ENCODE measurements at regions not wholly inside any gene's neighbourhood (a gene's known extent, or its start where the extent isn't known, plus 50 kb on each side); places are given as distances from the start of the nearest gene placed in this dataset.
"Not testable (repeated sequence)": the region's sequence is repeated elsewhere in the genome, so short reads cannot be mapped to it uniquely, and the experiment has no call there.

GRCh38 chr11:46215208-46215931 lies 62.1 kb upstream of the CREB3L1 start:
- Mint-ChIP-seq H3K27ac (ENCODE audit: unreplicated experiment) (no peak overlapping the region), H3K4me1 (ENCODE audit: low read depth) (peaks cover under 1% of the 10 kb centered on the region), H3K4me3 (ENCODE audit: unreplicated experiment) (no peak overlapping the region), H3K9me3 (ENCODE audit: low read depth) (no peaks in the 10 kb centered on the region), H3K27me3 (ENCODE audit: low read depth) (peaks cover 18% of the 10 kb centered on the region), H3K36me3 (ENCODE audit: low read depth) (no peaks in the 10 kb centered on the region)
- no peak for DNase-seq (ENCODE audit: low spot score)
- no peak for TF ChIP-seq CTCF (IDR thresholded peaks at IDR 0.05)

DNA sequence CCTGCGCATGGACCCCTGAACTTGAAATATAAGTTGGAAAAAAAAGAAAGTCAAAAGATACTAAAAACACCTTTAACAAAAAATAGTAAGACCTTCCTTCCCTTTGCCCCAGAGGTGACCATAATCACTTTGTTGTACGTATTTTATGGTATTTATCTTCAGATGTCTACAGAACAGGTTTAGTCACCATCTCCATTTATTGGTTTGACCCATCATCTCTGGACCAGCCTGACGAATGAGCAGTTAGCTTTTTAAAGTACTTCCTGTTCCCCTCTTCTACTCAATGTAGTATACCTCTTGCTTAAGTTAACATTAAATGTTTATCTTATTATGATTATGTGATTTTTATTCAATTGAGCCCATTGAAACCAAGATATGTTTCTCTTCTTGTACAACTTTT lies 64.7 kb upstream of the CREB3L1 start:
- Mint-ChIP-seq H3K4me1 (ENCODE audit: low read depth) (peaks cover 8% of the 10 kb centered on the region), H3K9me3 (ENCODE audit: low read depth) (no peaks in the 10 kb centered on the region), H3K27ac (ENCODE audit: unreplicated experiment) (no peak overlapping the region), H3K27me3 (ENCODE audit: low read depth) (peaks cover 25% of the 10 kb centered on the region), H3K36me3 (ENCODE audit: low read depth) (no peaks in the 10 kb centered on the region), H3K4me3 (ENCODE audit: unreplicated experiment) (no peak overlapping the region)
- TF ChIP-seq CTCF (IDR thresholded peaks at IDR 0.05): no peak
- no peak for DNase-seq (ENCODE audit: low spot score)

DNA sequence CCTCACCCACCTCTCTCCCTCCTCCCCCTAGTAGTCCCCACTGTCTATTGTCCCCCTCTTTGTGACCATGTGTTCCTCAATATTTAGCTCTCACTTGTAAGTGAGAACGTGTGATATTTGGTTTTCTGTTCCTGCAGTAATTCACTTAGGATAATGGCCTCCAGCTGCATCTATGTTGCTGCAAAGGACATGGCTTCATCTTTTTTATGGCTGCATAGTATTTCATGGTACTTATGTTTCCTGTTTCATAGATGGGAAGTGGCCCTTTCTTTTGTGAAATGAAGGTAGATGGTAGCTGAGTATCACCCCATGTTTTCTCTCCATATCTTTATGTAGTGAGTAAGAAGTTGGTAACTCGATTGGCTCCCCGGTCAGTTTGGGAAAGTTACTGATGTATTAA lies 66.6 kb upstream of the CREB3L1 start:
- Mint-ChIP-seq H3K4me1 (ENCODE audit: low read depth) (peaks cover 8% of the 10 kb centered on the region), H3K4me3 (ENCODE audit: unreplicated experiment) (no peak overlapping the region), H3K27me3 (ENCODE audit: low read depth) (peaks cover 26% of the 10 kb centered on the region)

GRCh38 chr11:46210133-46210636 lies 67.3 kb upstream of the CREB3L1 start:
- Mint-ChIP-seq H3K36me3 (ENCODE audit: low read depth) (no peaks in the 10 kb centered on the region), H3K4me1 (ENCODE audit: low read depth) (peaks cover 8% of the 10 kb centered on the region), H3K4me3 (ENCODE audit: unreplicated experiment) (no peak overlapping the region), H3K27me3 (ENCODE audit: low read depth) (peaks cover 29% of the 10 kb centered on the region), H3K27ac (ENCODE audit: unreplicated experiment) (no peak overlapping the region), H3K9me3 (ENCODE audit: low read depth) (no peaks in the 10 kb centered on the region)
- TF ChIP-seq CTCF (IDR thresholded peaks at IDR 0.05): no peak
- DNase-seq (ENCODE audit: low spot score): no peak

More for the DNA sequence above, 66.6 kb upstream of the CREB3L1 start:
- TF ChIP-seq CTCF (IDR thresholded peaks at IDR 0.05): no peak
- H3K9me3 Mint-ChIP-seq (ENCODE audit: low read depth): no peaks in the 10 kb centered on the region
- no peak for DNase-seq (ENCODE audit: low spot score)
- H3K27ac Mint-ChIP-seq (ENCODE audit: unreplicated experiment): no peak overlapping the region
- no peaks in the 10 kb centered on the region for H3K36me3 Mint-ChIP-seq (ENCODE audit: low read depth)

- H3K27me3 Mint-ChIP-seq (ENCODE audit: low read depth): peaks cover 32% of the 10 kb centered on the region
- not testable (repeated sequence) for H3K4me3 Mint-ChIP-seq (ENCODE audit: unreplicated experiment); H3K9me3 Mint-ChIP-seq (ENCODE audit: low read depth); H3K36me3 Mint-ChIP-seq (ENCODE audit: low read depth); DNase-seq (ENCODE audit: low spot score); H3K4me1 Mint-ChIP-seq (ENCODE audit: low read depth); H3K27ac Mint-ChIP-seq (ENCODE audit: unreplicated experiment)
These were observed 67.8 kb upstream of the CREB3L1 start for GRCh38 chr11:46209624-46210023.

DNA sequence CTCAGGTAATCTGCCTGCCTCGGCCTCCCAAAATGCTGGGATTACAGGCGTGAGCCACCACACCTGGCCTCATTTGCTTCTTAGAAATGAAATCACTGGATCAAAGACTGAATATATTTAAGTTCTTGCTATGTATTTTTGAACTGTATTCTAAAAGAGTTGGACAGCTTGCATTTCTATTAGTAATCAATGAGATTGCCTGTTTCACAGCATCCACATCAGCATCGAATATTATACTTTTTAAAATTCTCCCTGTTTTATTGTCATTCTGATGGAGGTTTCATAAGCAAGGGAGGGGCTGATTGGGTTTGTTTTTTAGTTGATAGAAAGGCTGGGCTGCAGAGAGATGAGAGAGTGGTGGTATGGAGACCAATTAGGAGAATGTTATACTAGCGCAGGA lies 68.7 kb upstream of the CREB3L1 start:
- Mint-ChIP-seq H3K27ac (ENCODE audit: unreplicated experiment) (no peak overlapping the region), H3K27me3 (ENCODE audit: low read depth) (peaks cover 37% of the 10 kb centered on the region), H3K4me1 (ENCODE audit: low read depth) (peaks cover 8% of the 10 kb centered on the region), H3K9me3 (ENCODE audit: low read depth) (no peaks in the 10 kb centered on the region), H3K36me3 (ENCODE audit: low read depth) (no peaks in the 10 kb centered on the region), H3K4me3 (ENCODE audit: unreplicated experiment) (no peak overlapping the region)
- no peak for DNase-seq (ENCODE audit: low spot score)
- TF ChIP-seq CTCF (IDR thresholded peaks at IDR 0.05): no peak

All from chondrocyte (in vitro differentiated cells).